ENCODE measurements at regions not wholly inside any gene's neighbourhood (a gene's known extent, or its start where the extent isn't known, plus 50 kb on each side); places are given as distances from the start of the nearest gene placed in this dataset.

DNA sequence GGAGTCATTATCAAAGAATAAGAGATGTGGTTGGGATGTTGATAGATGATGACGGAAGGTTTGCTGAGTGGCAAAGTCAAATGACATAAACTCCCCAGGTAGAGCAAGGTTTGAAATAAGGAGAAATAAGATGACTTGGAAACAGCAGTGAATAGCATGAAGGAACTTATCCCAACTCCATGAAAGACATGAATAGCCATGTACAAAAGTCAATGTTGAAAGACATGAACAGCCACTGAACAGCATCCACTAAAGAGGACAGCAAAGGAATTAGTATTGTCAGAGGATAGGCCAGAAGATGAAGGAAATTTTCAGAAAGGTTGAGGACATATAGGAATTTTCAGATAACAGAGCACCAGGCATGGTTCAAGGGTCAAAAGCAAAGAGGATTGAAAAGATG lies 286.0 kb upstream of the FBXL7 start:
- no peak for DNase-seq (ENCODE audit: low read depth, low spot score)
- Histone ChIP-seq H3K4me3 (ENCODE audit: control insufficient read depth in 2 of 3, extremely low read depth in 1 of 3, insufficient read depth in 2 of 3, low read depth in 1 of 3, low read length in 3 of 3) (no peak overlapping the region), H3K4me1 (ENCODE audit: control insufficient read depth, extremely low read depth, insufficient read depth, low read length) (no peaks in the 10 kb centered on the region), H3K4me2 (ENCODE audit: control insufficient read depth, extremely low read depth, insufficient read depth, low read depth, low read length) (no peak overlapping the region), H3K27me3 (ENCODE audit: control insufficient read depth, extremely low read depth, insufficient read depth, low read length) (no peaks in the 10 kb centered on the region), H3K9ac (ENCODE audit: control insufficient read depth, extremely low read depth, insufficient read depth, low read length) (no peak overlapping the region), H3K79me2 (ENCODE audit: control insufficient read depth, insufficient read depth, low read length) (no peaks in the 10 kb centered on the region), H3K9me3 (ENCODE audit: control insufficient read depth, low read depth, low read length) (no peaks in the 10 kb centered on the region), H4K20me1 (ENCODE audit: control insufficient read depth, extremely low read depth, insufficient read depth, low read length) (no peaks in the 10 kb centered on the region), H3K36me3 (ENCODE audit: control insufficient read depth in 2 of 2, extremely low read depth in 1 of 2, insufficient read depth in 2 of 2, low read length in 2 of 2) (no peaks in the 10 kb centered on the region), H2AFZ (ENCODE audit: control insufficient read depth, low read length) (no peak overlapping the region), H3K9me1 (ENCODE audit: control insufficient read depth, extremely low read depth, insufficient read depth, low read length) (no peaks in the 10 kb centered on the region), H3K27ac (ENCODE audit: control insufficient read depth, insufficient read depth, low read length) (no peak overlapping the region)
- no peak for FAIRE-seq
- dilution Hi-C loops (cut with MboI; ENCODE audit: extremely low pct_ligation_motif_present, low sequenced_read_pairs): no loop called here
- no peak for TF ChIP-seq EZH2 (IDR thresholded peaks at IDR 0.05; ENCODE audit: low read length)
- TF ChIP-seq, protein P1, sequence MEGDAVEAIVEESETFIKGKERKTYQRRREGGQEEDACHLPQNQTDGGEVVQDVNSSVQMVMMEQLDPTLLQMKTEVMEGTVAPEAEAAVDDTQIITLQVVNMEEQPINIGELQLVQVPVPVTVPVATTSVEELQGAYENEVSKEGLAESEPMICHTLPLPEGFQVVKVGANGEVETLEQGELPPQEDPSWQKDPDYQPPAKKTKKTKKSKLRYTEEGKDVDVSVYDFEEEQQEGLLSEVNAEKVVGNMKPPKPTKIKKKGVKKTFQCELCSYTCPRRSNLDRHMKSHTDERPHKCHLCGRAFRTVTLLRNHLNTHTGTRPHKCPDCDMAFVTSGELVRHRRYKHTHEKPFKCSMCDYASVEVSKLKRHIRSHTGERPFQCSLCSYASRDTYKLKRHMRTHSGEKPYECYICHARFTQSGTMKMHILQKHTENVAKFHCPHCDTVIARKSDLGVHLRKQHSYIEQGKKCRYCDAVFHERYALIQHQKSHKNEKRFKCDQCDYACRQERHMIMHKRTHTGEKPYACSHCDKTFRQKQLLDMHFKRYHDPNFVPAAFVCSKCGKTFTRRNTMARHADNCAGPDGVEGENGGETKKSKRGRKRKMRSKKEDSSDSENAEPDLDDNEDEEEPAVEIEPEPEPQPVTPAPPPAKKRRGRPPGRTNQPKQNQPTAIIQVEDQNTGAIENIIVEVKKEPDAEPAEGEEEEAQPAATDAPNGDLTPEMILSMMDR (optimal IDR thresholded peaks at IDR 0.05 in 1 of 3, IDR thresholded peaks at IDR 0.05 in 1 of 3, conservative IDR thresholded peaks at IDR 0.05 in 1 of 3; ENCODE audit: extremely low read depth in 1 of 3, insufficient read depth in 2 of 3, low read length in 3 of 3): no peak

DNA sequence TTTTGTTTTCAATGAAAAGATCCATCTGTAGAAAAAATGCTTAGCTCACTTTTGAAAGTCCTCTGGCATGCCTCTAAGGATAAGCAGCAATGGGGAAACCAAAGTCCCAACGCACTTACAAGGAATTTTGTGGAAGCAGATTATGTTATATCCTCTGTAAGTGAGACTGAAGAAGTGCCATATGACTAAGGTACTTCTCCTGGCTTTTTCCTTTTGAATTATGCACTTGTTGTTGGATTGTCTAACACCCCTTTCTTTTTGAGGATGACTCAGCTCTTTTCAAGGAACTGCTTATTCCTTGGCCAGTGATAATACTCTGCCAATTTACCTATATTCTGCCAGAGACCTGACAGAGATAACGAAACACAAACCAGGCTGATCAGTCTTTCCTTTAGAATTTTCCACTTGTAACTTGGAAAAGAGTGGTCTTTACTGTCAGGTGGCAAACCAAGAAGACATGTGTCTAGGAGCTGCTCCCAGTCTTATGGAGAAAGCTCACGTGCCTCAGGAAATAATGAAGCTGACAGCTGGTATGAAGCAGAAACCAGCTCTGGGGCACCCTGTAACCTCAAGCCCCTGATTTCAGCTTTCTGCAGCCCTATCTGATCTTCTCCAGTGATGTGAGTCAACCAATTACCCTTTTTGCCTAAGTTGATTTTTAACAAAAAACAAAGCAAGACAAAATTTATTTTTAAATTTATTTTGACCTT lies 290.8 kb upstream of the FBXL7 start:
- Histone ChIP-seq H3K27ac (ENCODE audit: control insufficient read depth, insufficient read depth, low read length) (no peak overlapping the region), H3K4me2 (ENCODE audit: control insufficient read depth, extremely low read depth, insufficient read depth, low read depth, low read length) (no peak overlapping the region), H2AFZ (ENCODE audit: control insufficient read depth, low read length) (no peak overlapping the region)

More for the DNA sequence above, 290.8 kb upstream of the FBXL7 start:
- H3K4me1 ChIP-seq (ENCODE audit: control insufficient read depth, extremely low read depth, insufficient read depth, low read length): no peaks in the 10 kb centered on the region
- H3K27me3 ChIP-seq (ENCODE audit: control insufficient read depth, extremely low read depth, insufficient read depth, low read length): no peaks in the 10 kb centered on the region
- no peak for TF ChIP-seq EZH2 (IDR thresholded peaks at IDR 0.05; ENCODE audit: low read length)
- TF ChIP-seq, protein P1 (optimal IDR thresholded peaks at IDR 0.05 in 1 of 3, IDR thresholded peaks at IDR 0.05 in 1 of 3, conservative IDR thresholded peaks at IDR 0.05 in 1 of 3; ENCODE audit: extremely low read depth in 1 of 3, insufficient read depth in 2 of 3, low read length in 3 of 3): no peak
- FAIRE-seq (no peak), DNase-seq (ENCODE audit: low read depth, low spot score) (no peak)
- H3K9me3 ChIP-seq (ENCODE audit: control insufficient read depth, low read depth, low read length): no peaks in the 10 kb centered on the region
- H3K9me1 ChIP-seq (ENCODE audit: control insufficient read depth, extremely low read depth, insufficient read depth, low read length): no peaks in the 10 kb centered on the region
- no peak overlapping the region for H3K4me3 ChIP-seq (ENCODE audit: control insufficient read depth in 2 of 3, extremely low read depth in 1 of 3, insufficient read depth in 2 of 3, low read depth in 1 of 3, low read length in 3 of 3)
- H4K20me1 ChIP-seq (ENCODE audit: control insufficient read depth, extremely low read depth, insufficient read depth, low read length): no peaks in the 10 kb centered on the region
- no peaks in the 10 kb centered on the region for H3K79me2 ChIP-seq (ENCODE audit: control insufficient read depth, insufficient read depth, low read length)
- H3K36me3 ChIP-seq (ENCODE audit: control insufficient read depth in 2 of 2, extremely low read depth in 1 of 2, insufficient read depth in 2 of 2, low read length in 2 of 2): no peaks in the 10 kb centered on the region
- dilution Hi-C loops (cut with MboI; ENCODE audit: extremely low pct_ligation_motif_present, low sequenced_read_pairs): no loop called here
- no peak overlapping the region for H3K9ac ChIP-seq (ENCODE audit: control insufficient read depth, extremely low read depth, insufficient read depth, low read length)
